A549 (cell line): ENCODE measurements at regions not wholly inside any gene's neighbourhood (a gene's known extent, or its start where the extent isn't known, plus 50 kb on each side); places are given as distances from the start of the nearest gene placed in this dataset.

Experiments
- ATAC-seq, 2 experiments: fragments of 200-7000 bp in 1 of 2; fragments of >200 bp in 1 of 2; cut with Nextera tagmentation in 1 of 2; cut with Tn5 transposase in 1 of 2; 3 replicates each; pipeline versions ENCODE4 v1.8.0 to v1.9.1; 2018 to 2020; ENCODE audit warnings: mild to moderate bottlenecking in 1 of 2, moderate library complexity in 1 of 2
- CTCF ChIA-PET: fragments of 300-600 bp; sonication (Branson Sonifier 250); formaldehyde crosslinking; extraction: SDS; loops from one replicate; lab custom pipeline; 2021; ENCODE audit warnings: antibody characterized with exemption, inconsistent platforms; lab: Yijun Ruan, JAX
- POLR2A ChIA-PET: fragments of 350-600 bp; formaldehyde crosslinking; extraction: SDS; loops from one replicate; lab custom pipeline; 2021; ENCODE audit warnings: antibody characterized with exemption, inconsistent platforms; lab: Yijun Ruan, JAX
- DNase-seq, 2 experiments: peaks; one replicate each; pipeline versions ENCODE4 v3.0.0 to v3.0.0-alpha.2; 2011 to 2016; ENCODE audit warnings: low read depth in 1 of 2, low spot score in 1 of 2
- FAIRE-seq: peaks from 2 replicates; lab custom pipeline; 2011; peaks lifted over from hg19 to GRCh38; lab: Jason Lieb, UNC
- H3K27ac ChIP-seq, 2 experiments: fragments of >200 bp; sonication (Bioruptor Twin); formaldehyde crosslinking; 3 replicates each; pipeline ENCODE4 v1.5.1; 2016 to 2017
- H3K4me1 ChIP-seq: fragments of >200 bp; sonication (Bioruptor Twin); formaldehyde crosslinking; 3 replicates; pipeline ENCODE4 v1.6.1; 2016
- H3K4me2 ChIP-seq: fragments of >200 bp; sonication (Bioruptor Twin); formaldehyde crosslinking; 3 replicates; pipeline ENCODE4 v1.6.1; 2016
- H3K4me3 ChIP-seq: fragments of >200 bp; sonication (Bioruptor Twin); formaldehyde crosslinking; 3 replicates; pipeline ENCODE4 v1.5.1; 2016
- H3K9me3 ChIP-seq: fragments of >200 bp; sonication (Bioruptor Twin); formaldehyde crosslinking; 3 replicates; pipeline ENCODE4 v1.6.1; 2016
- ATOH8 ChIP-seq: fragments of 250-450 bp; sonication (Bioruptor Pico); IDR thresholded peaks from 2 replicates; pipeline ENCODE4 v1.5.0; 2020; ENCODE audit warnings: low read depth, mild to moderate bottlenecking, moderate library complexity
- CBX2 ChIP-seq: fragments of 200-600 bp; sonication (generic); IDR thresholded peaks from 2 replicates; pipeline ENCODE4 v1.6.1; 2016; ENCODE audit warnings: low read depth, mild to moderate bottlenecking, borderline replicate concordance
- CHD4 ChIP-seq: fragments of 200-600 bp; sonication (generic); IDR thresholded peaks from 2 replicates; pipeline ENCODE4 v1.6.1; 2016; ENCODE audit warnings: antibody characterized with exemption, mild to moderate bottlenecking, borderline replicate concordance
- CTCF ChIP-seq: fragments of >200 bp; sonication (Bioruptor Twin); formaldehyde crosslinking; IDR thresholded peaks from 3 replicates; pipeline ENCODE4 v1.5.1; 2016
- EHF ChIP-seq: fragments of 250-450 bp; sonication (Bioruptor Pico); IDR thresholded peaks from 2 replicates; pipeline ENCODE4 v1.5.0; 2020; ENCODE audit warnings: mild to moderate bottlenecking
- ESRRA ChIP-seq: fragments of 150-350 bp; IDR thresholded peaks from 2 replicates; pipeline ENCODE4 v1.6.1; 2014; ENCODE audit warnings: mild to moderate bottlenecking, low read length, borderline replicate concordance
- HOXA7 ChIP-seq: fragments of 250-450 bp; sonication (Bioruptor Pico); IDR thresholded peaks from 2 replicates; pipeline ENCODE4 v1.5.0; 2020; ENCODE audit warnings: mild to moderate bottlenecking, moderate library complexity
- JUNB ChIP-seq: fragments of >200 bp; sonication (Bioruptor Twin); formaldehyde crosslinking; IDR thresholded peaks from 2 replicates; pipeline ENCODE4 v1.6.1; 2016
- MAFK ChIP-seq: fragments of 450-650 bp; IDR thresholded peaks from 2 replicates; pipeline ENCODE4 v1.6.1; 2014; ENCODE audit not compliant: partially characterized antibody
- MAZ ChIP-seq: fragments of 150-350 bp; IDR thresholded peaks from 2 replicates; pipeline ENCODE4 v1.6.1; 2014; ENCODE audit warnings: antibody characterized with exemption, low read depth, low read length, borderline replicate concordance
- NFE2L2 ChIP-seq: fragments of 150-350 bp; conservative IDR thresholded peaks from 2 replicates; pipeline ENCODE4 v1.6.1; 2014; ENCODE audit warnings: low read length
- NPAS2 ChIP-seq: fragments of 250-450 bp; sonication (Bioruptor Pico); IDR thresholded peaks from 2 replicates; pipeline ENCODE4 v1.8.0; 2022; ENCODE audit warnings: mild to moderate bottlenecking, moderate library complexity, borderline replicate concordance
- PHF8 ChIP-seq: fragments of 200-600 bp; sonication (generic); IDR thresholded peaks from 2 replicates; pipeline ENCODE4 v1.6.1; 2016; ENCODE audit warnings: low read depth, mild to moderate bottlenecking, antibody characterized with exemption, moderate library complexity, borderline replicate concordance
- RAD21 ChIP-seq, 2 experiments: fragments of >200 bp in 1 of 2; sonication (Bioruptor Twin) in 1 of 2; formaldehyde crosslinking in 1 of 2; IDR thresholded peaks in 1 of 2; conservative IDR thresholded peaks in 1 of 2; 2 replicates in 1 of 2; 3 replicates in 1 of 2; pipeline ENCODE4 v1.6.1; 2012 to 2018; ENCODE audit warnings: inconsistent platforms in 1 of 2
- RFX5 ChIP-seq: fragments of 450-650 bp; IDR thresholded peaks from 2 replicates; pipeline ENCODE4 v1.7.1; 2014; ENCODE audit warnings: antibody characterized with exemption, mild to moderate bottlenecking, moderate library complexity
- RNF2 ChIP-seq: fragments of 200-600 bp; sonication (generic); IDR thresholded peaks from 2 replicates; pipeline ENCODE4 v1.6.1; 2016; ENCODE audit warnings: low read depth, mild to moderate bottlenecking, antibody characterized with exemption, moderate library complexity, borderline replicate concordance
- SREBF2 ChIP-seq: fragments of 450-650 bp; IDR thresholded peaks from 2 replicates; pipeline ENCODE4 v1.6.1; 2014; ENCODE audit warnings: mild to moderate bottlenecking, moderate library complexity
- TP53 ChIP-seq: fragments of 250-450 bp; sonication (Bioruptor Pico); IDR thresholded peaks from 2 replicates; pipeline ENCODE4 v1.5.0; 2021; ENCODE audit warnings: mild to moderate bottlenecking, moderate library complexity
- USF2 ChIP-seq: fragments of 450-650 bp; IDR thresholded peaks from 2 replicates; pipeline ENCODE4 v1.6.1; 2014; ENCODE audit warnings: antibody characterized with exemption
- ZNF302 ChIP-seq: fragments of 250-450 bp; sonication (Bioruptor Pico); IDR thresholded peaks from 2 replicates; pipeline ENCODE4 v1.9.0; 2021; ENCODE audit warnings: inconsistent platforms, mild to moderate bottlenecking, moderate library complexity
- ZSCAN20 ChIP-seq: fragments of 250-450 bp; sonication (Bioruptor Pico); IDR thresholded peaks from 2 replicates; pipeline ENCODE4 v1.8.0; 2022; ENCODE audit warnings: mild to moderate bottlenecking, moderate library complexity
- WGBS: methylation state at CpG from one replicate; pipeline ENCODE4 v1.1.6; 2017; ENCODE audit errors: missing lambda C conversion rate; 5-methylcytosine and 5-hydroxymethylcytosine counted together
- TF ChIP-seq, protein P1 (sequence below): IDR thresholded peaks from 2 replicates; pipeline ENCODE4 v1.6.1; 2012; ENCODE audit warnings: low read depth, borderline replicate concordance
- TF ChIP-seq, protein P2 (sequence below): fragments of >200 bp; sonication (Bioruptor Twin); formaldehyde crosslinking; IDR thresholded peaks from 2 replicates; pipeline ENCODE4 v1.6.1; 2016
- TF ChIP-seq, protein P3 (sequence below): fragments of 150-350 bp; IDR thresholded peaks from 2 replicates; pipeline ENCODE4 v1.6.1; 2014; ENCODE audit warnings: low read depth, mild to moderate bottlenecking, low read length

DNA sequence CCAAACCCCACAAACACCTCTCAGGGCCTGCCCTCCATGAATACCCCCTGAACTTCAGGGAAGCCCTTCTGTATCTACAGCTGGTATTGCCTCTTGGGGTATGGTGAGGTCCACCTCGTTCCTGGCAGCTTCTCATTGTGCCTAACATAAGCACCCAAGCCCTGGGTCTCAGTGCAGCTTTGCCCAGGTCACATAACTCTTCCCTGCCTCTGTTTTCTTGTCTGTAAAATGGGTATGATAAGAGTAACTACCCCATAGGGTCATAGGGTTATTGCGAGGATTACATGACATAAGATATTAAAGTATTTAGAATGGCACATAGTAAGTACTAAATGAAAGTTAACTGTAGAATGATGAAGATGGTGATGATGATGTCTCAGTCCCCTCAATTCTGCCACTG lies 190.0 kb upstream of the PWP1 start:
- TF ChIP-seq CTCF: no peak
- TF ChIP-seq, protein P1, sequence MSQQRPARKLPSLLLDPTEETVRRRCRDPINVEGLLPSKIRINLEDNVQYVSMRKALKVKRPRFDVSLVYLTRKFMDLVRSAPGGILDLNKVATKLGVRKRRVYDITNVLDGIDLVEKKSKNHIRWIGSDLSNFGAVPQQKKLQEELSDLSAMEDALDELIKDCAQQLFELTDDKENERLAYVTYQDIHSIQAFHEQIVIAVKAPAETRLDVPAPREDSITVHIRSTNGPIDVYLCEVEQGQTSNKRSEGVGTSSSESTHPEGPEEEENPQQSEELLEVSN: no peak
- TF ChIP-seq ESRRA: no peak
- no peak for TF ChIP-seq MAZ
- no peak for TF ChIP-seq CHD4
- TF ChIP-seq ZNF302 (CRISPR knock-in tag): no peak
- no peak for TF ChIP-seq TP53
- TF ChIP-seq, protein P2, sequence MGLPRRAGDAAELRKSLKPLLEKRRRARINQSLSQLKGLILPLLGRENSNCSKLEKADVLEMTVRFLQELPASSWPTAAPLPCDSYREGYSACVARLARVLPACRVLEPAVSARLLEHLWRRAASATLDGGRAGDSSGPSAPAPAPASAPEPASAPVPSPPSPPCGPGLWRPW: no peak
- no peak for TF ChIP-seq ZSCAN20 (CRISPR knock-in tag)
- TF ChIP-seq RAD21 (conservative IDR thresholded peaks at IDR 0.05 in 1 of 2, IDR thresholded peaks at IDR 0.05 in 1 of 2): no peak
- no peak for TF ChIP-seq RNF2
- TF ChIP-seq, protein P3, sequence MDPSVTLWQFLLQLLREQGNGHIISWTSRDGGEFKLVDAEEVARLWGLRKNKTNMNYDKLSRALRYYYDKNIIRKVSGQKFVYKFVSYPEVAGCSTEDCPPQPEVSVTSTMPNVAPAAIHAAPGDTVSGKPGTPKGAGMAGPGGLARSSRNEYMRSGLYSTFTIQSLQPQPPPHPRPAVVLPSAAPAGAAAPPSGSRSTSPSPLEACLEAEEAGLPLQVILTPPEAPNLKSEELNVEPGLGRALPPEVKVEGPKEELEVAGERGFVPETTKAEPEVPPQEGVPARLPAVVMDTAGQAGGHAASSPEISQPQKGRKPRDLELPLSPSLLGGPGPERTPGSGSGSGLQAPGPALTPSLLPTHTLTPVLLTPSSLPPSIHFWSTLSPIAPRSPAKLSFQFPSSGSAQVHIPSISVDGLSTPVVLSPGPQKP: no peak
- TF ChIP-seq USF2: no peak
- no peak overlapping the region for H3K4me2 ChIP-seq
- H3K4me1 ChIP-seq: peaks cover 19% of the 10 kb centered on the region; the same call in 2 of the 3 replicates
- ATAC-seq (no peak), FAIRE-seq (no peak), DNase-seq (no peak)
- POLR2A ChIA-PET: no interaction called here
- CTCF ChIA-PET: interaction anchor here (0.6 to 1.1 kb wide), 2 partner anchors 50 to 1744 kb away, joined by 3 to 4 read pairs; no protein-coding TSS in a partner anchor
- H3K9me3 ChIP-seq: no peaks in the 10 kb centered on the region
- no peak overlapping the region for H3K4me3 ChIP-seq
- H3K27ac ChIP-seq: no peak overlapping the region
- 53% methylated on average over 2 of the region's 2 CpGs for WGBS

GRCh38 chr12:107497231-107497630 lies 188.4 kb upstream of the PWP1 start:
- TF ChIP-seq SREBF2 (no peak), RNF2 (no peak), MAFK (no peak), RFX5 (no peak), JUNB (no peak), CBX2 (no peak), RAD21 (conservative IDR thresholded peaks at IDR 0.05 in 1 of 2, IDR thresholded peaks at IDR 0.05 in 1 of 2) (no peak), PHF8 (no peak), EHF (CRISPR knock-in tag) (no peak), ATOH8 (CRISPR knock-in tag) (no peak), ESRRA (no peak), HOXA7 (CRISPR knock-in tag) (no peak), NPAS2 (CRISPR knock-in tag) (no peak), NFE2L2 (no peak)
- TF ChIP-seq, protein P1: no peak
- TF ChIP-seq, protein P2: no peak
- TF ChIP-seq, protein P3: no peak
- Histone ChIP-seq H3K4me2 (no peak overlapping the region), H3K27ac (no peak overlapping the region), H3K9me3 (no peaks in the 10 kb centered on the region), H3K4me1 (peaks cover 8% of the 10 kb centered on the region; the same call in 2 of the 3 replicates), H3K4me3 (no peak overlapping the region)
- ATAC-seq: no peak
- POLR2A ChIA-PET: no interaction called here
- 86% methylated on average over 2 of the region's 2 CpGs for whole genome bisulfite sequencing
- no peak for FAIRE-seq
- CTCF ChIA-PET: no interaction called here
- no peak for DNase-seq
